ENCODE measurements at regions not wholly inside any gene's neighbourhood (a gene's known extent, or its start where the extent isn't known, plus 50 kb on each side); places are given as distances from the start of the nearest gene placed in this dataset.

DNA sequence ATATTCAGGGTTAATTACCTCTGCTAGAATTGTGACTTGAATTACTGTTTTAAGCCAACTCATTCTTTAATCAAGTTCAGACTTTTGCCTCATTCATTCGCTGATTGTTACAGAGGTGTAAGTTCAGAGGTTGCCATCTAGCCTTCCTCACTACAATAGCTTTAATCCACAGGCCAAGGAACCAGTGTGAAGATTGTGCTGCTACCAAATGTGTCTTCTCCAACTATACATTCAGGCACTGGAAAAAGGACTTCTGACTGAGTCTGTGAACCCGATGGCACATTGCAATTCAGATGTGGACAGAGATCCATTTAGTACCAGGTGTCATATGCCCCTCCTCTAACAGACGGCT, 111.2 kb upstream of the ADGRF1 start:
- POLR2A ChIA-PET (ENCODE audit: partially characterized antibody) = no interaction called here
- Histone ChIP-seq H3K4me1 (replicated peaks in 1 of 4; ENCODE audit: control insufficient read depth in 3 of 4, insufficient read depth in 4 of 4, low read length in 3 of 4) (peaks cover 0 to 8% (median 1%) of the 10 kb centered on the region in 4 experiments; a peak in 3 of 7 replicates), H3K79me1 (ENCODE audit: low read depth, low read length) (no peaks in the 10 kb centered on the region), H3K36me3 (ENCODE audit: control insufficient read depth in 2 of 4, insufficient read depth in 4 of 4, low read length in 3 of 4) (no peaks in the 10 kb centered on the region), H2AK5ac (ENCODE audit: low read depth, low read length) (no peak overlapping the region), H3K23ac (ENCODE audit: insufficient read length) (no peak overlapping the region), H3K79me2 (ENCODE audit: control insufficient read depth in 1 of 2, insufficient read depth in 2 of 2, low read length in 2 of 2) (no peaks in the 10 kb centered on the region), H3K27ac (ENCODE audit: low read depth, low read length) (no peak overlapping the region), H3K23me2 (ENCODE audit: low read depth, low read length) (no peaks in the 10 kb centered on the region), H4K91ac (replicated peaks; ENCODE audit: insufficient read length, low read length) (no peak overlapping the region), H4K20me1 (replicated peaks in 1 of 2; ENCODE audit: control insufficient read depth in 1 of 2, insufficient read depth in 2 of 2, low read length in 2 of 2) (no peaks in the 10 kb centered on the region), H3K27me3 (replicated peaks in 1 of 4; ENCODE audit: control insufficient read depth in 3 of 4, extremely low read depth in 1 of 4, insufficient read depth in 3 of 4, low read length in 3 of 4) (no peaks in the 10 kb centered on the region), H3K18ac (ENCODE audit: extremely low read depth, low read length) (no peak overlapping the region), H3K14ac (ENCODE audit: insufficient read length) (no peak overlapping the region), H3K4ac (replicated peaks; ENCODE audit: insufficient read length, low read depth, low read length) (no peak overlapping the region), H2BK20ac (ENCODE audit: low read length) (no peak overlapping the region), H2AFZ (ENCODE audit: low read length) (peak overlapping the region; percentile 34; the same call in 1 of the 2 replicates), H4K8ac (ENCODE audit: extremely low read depth, insufficient read depth, low read length) (no peak overlapping the region), H3K4me2 (ENCODE audit: insufficient read depth in 1 of 2, low read depth in 2 of 2, low read length in 2 of 2) (no peak overlapping the region), H3K9ac (replicated peaks in 1 of 4; ENCODE audit: extremely low read depth in 1 of 4, low read depth in 3 of 4, low read length in 3 of 4) (no peak overlapping the region), H3K56ac (replicated peaks; ENCODE audit: insufficient read length, low read depth, low read length) (no peak overlapping the region), H3K9me3 (ENCODE audit: insufficient read depth in 2 of 2, low read depth in 1 of 2, low read length in 1 of 2) (no peaks in the 10 kb centered on the region), H3K4me3 (ENCODE audit: extremely low read depth in 1 of 4, insufficient read depth in 2 of 4, low read depth in 3 of 4, low read length in 4 of 4) (no peak overlapping the region), H2BK15ac (ENCODE audit: low read length) (no peak overlapping the region), H2BK120ac (replicated peaks; ENCODE audit: low read depth, low read length) (no peak overlapping the region), H2BK12ac (ENCODE audit: low read depth, low read length) (no peak overlapping the region), H2BK5ac (ENCODE audit: low read depth, low read length) (no peak overlapping the region), H4K5ac (ENCODE audit: insufficient read length, low read depth, low read length) (no peak overlapping the region)
- DNase-seq (ENCODE audit: low read depth in 1 of 2, low spot score in 2 of 2) = no peak
- no peak for FAIRE-seq
- no peak for TF ChIP-seq POU5F1 (IDR thresholded peaks at IDR 0.05; ENCODE audit: low read depth, low read length)
- no peak for TF ChIP-seq SP2 (IDR thresholded peaks at IDR 0.05; ENCODE audit: low read length)
- no peak for TF ChIP-seq SP1 (IDR thresholded peaks at IDR 0.05; ENCODE audit: low read depth, low read length)
- CTCF ChIA-PET (ENCODE audit: partially characterized antibody) = interaction anchor here (0.7 kb wide), 1 partner anchor 55 kb away, joined by 3 read pairs; no protein-coding TSS in a partner anchor
- 87% methylated on average over 3 of the region's 3 CpGs; no CpG with 5 or more reads in 1 of the 2 experiments for WGBS, 2 experiments (ENCODE audit: extremely low coverage in 1 of 2, insufficient coverage in 1 of 2, insufficient read length in 1 of 2, insufficient replicate concordance in 2 of 2, low coverage in 1 of 2, low lambda C conversion rate in 2 of 2, missing lambda C conversion rate in 1 of 2)
